HFFc6 (cell line): ENCODE measurements at regions not wholly inside any gene's neighbourhood (a gene's known extent, or its start where the extent isn't known, plus 50 kb on each side); places are given as distances from the start of the nearest gene placed in this dataset.
"Not testable (repeated sequence)": the region's sequence is repeated elsewhere in the genome, so short reads cannot be mapped to it uniquely, and the experiment has no call there.

ENCODE experiments used
- DNase-seq: peaks from one replicate; pipeline ENCODE4 v3.0.0-alpha.2; 2018
- H3K27ac Mint-ChIP-seq: 2 replicates; pipeline ENCODE4 v1.8.0; 2020; ENCODE audit warnings: mild to moderate bottlenecking, mixed read lengths
- H3K27me3 Mint-ChIP-seq: 2 replicates; pipeline ENCODE4 v1.8.0; 2021; ENCODE audit warnings: mild to moderate bottlenecking, moderate library complexity, mixed read lengths; ENCODE audit not compliant: insufficient read depth
- H3K36me3 Mint-ChIP-seq: 2 replicates; pipeline ENCODE4 v1.8.0; 2021; ENCODE audit warnings: low read depth, mixed read lengths
- H3K4me1 Mint-ChIP-seq: 2 replicates; pipeline ENCODE4 v1.8.0; 2020; ENCODE audit warnings: low read depth, mixed read lengths
- H3K4me3 Mint-ChIP-seq: 2 replicates; pipeline ENCODE4 v1.8.0; 2020; ENCODE audit warnings: mild to moderate bottlenecking, moderate library complexity, mixed read lengths
- H3K9me3 Mint-ChIP-seq: 2 replicates; pipeline ENCODE4 v1.8.0; 2020; ENCODE audit warnings: mild to moderate bottlenecking, mixed read lengths
- TF ChIP-seq, protein P1 (sequence below): fragments of 200-600 bp; sonication (generic); IDR thresholded peaks from 2 replicates; pipeline ENCODE4 v1.5.0; 2021; ENCODE audit warnings: antibody characterized with exemption, mild to moderate bottlenecking

DNA sequence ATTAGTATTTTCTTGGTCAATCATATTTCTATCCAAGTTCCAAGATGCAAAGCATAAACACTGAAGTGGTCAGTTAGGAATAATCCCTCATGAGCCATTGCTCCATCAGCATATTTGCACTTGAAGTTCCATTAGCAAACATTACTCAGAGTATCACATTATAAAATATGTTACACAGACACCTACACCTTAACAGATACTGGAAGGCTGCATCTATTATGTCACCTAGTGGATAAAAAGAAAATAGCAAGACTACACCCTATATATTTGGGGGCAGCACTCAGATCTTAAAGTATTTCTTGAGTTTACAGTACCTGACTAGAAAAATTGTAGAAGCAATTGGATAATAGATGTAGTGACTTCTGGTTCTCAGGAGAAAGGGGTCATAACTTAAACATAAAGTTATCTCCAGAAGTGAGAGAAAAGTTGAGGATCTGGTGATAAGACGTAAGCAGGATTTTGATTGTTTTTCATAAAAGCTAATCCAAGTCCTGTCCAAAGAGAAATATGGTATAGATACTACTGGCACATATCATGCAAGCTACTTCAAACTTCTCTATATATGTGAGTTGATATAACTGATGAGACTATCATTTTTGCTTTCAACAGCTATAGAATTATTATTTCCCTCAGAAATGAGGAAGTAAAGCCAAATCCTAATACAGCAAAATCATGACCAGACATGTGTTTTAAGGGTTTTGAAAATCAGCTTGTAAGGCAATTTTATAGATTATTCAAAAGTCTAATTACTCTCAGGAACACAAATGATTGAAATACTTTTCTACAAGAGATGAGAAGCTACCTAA, 422.2 kb downstream of the GBE1 start:
- Mint-ChIP-seq H3K4me3 (no peak overlapping the region), H3K4me1 (peaks cover 20% of the 10 kb centered on the region; the same call in 1 of the 2 replicates), H3K9me3 (no peaks in the 10 kb centered on the region), H3K36me3 (no peaks in the 10 kb centered on the region), H3K27me3 (peaks cover 3% of the 10 kb centered on the region; the same call in 1 of the 2 replicates), H3K27ac (no peak overlapping the region)
- no peak for DNase-seq
- TF ChIP-seq, protein P1, sequence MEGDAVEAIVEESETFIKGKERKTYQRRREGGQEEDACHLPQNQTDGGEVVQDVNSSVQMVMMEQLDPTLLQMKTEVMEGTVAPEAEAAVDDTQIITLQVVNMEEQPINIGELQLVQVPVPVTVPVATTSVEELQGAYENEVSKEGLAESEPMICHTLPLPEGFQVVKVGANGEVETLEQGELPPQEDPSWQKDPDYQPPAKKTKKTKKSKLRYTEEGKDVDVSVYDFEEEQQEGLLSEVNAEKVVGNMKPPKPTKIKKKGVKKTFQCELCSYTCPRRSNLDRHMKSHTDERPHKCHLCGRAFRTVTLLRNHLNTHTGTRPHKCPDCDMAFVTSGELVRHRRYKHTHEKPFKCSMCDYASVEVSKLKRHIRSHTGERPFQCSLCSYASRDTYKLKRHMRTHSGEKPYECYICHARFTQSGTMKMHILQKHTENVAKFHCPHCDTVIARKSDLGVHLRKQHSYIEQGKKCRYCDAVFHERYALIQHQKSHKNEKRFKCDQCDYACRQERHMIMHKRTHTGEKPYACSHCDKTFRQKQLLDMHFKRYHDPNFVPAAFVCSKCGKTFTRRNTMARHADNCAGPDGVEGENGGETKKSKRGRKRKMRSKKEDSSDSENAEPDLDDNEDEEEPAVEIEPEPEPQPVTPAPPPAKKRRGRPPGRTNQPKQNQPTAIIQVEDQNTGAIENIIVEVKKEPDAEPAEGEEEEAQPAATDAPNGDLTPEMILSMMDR = peak; percentile 84

DNA sequence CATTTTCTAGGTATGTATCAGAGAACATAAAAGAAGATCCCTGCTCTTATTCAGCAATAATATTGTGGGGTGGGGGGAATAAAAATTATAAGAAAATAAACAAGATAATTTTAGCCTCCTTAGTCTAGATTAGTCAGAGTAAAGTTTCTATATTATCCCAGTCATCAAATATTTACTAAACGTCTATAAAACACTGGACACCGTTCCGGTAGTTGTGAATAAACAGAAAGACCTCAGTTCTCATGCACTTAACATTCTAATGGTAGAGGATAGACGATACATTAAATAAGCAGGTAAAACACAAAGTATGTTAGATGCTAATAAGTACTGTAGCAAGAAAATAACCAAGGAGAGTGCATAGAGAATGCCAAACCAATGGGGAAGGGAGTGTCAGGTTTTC, 425.0 kb downstream of the GBE1 start:
- no peak for DNase-seq
- H3K27ac Mint-ChIP-seq = no peak overlapping the region
- H3K4me3 Mint-ChIP-seq = no peak overlapping the region
- peaks cover 16% of the 10 kb centered on the region; the same call in 1 of the 2 replicates for H3K4me1 Mint-ChIP-seq
- no peaks in the 10 kb centered on the region for H3K36me3 Mint-ChIP-seq
- H3K9me3 Mint-ChIP-seq = no peaks in the 10 kb centered on the region
- H3K27me3 Mint-ChIP-seq = peaks cover 3% of the 10 kb centered on the region; the same call in 1 of the 2 replicates
- TF ChIP-seq, protein P1 = no peak

DNA sequence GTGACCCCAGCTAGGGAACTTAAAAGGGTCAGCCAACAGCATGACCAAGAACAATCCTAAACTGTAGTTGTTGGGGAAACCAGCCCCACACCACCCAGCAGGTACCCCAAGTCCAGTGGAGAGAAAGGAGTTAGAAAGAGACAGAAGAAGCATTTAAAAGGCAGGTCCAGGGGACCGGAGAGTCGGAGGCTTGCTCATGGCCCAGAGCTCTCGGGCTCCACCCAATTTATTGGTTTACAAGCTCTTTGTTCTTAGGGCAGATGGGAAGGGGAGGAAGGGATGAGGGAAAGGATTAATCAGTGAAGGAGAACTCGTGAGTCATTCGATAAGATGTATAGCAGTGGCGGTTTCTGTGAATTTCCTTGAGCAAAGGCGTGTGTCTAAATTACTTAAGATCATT, 431.6 kb downstream of the GBE1 start:
- H3K36me3 Mint-ChIP-seq, H3K4me3 Mint-ChIP-seq, H3K27me3 Mint-ChIP-seq, H3K27ac Mint-ChIP-seq, H3K9me3 Mint-ChIP-seq, H3K4me1 Mint-ChIP-seq, DNase-seq: not testable (repeated sequence)

DNA sequence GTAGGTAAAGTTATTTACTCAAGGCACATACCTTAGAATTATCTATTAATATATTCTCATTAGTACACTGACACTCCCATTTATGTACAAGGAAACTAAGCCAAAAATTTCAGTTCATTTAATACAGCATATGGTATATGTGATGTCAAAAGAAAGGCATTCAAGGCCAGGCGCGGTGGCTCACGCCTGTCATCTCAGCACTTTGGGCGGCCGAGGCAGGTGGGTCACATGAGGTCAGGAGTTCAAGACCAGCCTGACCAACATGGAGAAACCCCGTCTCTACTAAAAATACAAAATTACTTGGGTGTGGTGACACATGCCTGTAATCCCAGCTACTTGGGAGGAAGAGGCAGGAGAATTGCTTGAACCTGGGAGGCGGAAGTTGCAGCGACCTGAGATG, 435.2 kb downstream of the GBE1 start:
- Mint-ChIP-seq H3K27me3 (peaks cover 4% of the 10 kb centered on the region), H3K4me3 (no peak overlapping the region), H3K4me1 (no peaks in the 10 kb centered on the region; the same call in 1 of the 2 replicates), H3K9me3 (no peaks in the 10 kb centered on the region), H3K27ac (no peak overlapping the region), H3K36me3 (no peaks in the 10 kb centered on the region)
- TF ChIP-seq, protein P1 = no peak
- DNase-seq = no peak

DNA sequence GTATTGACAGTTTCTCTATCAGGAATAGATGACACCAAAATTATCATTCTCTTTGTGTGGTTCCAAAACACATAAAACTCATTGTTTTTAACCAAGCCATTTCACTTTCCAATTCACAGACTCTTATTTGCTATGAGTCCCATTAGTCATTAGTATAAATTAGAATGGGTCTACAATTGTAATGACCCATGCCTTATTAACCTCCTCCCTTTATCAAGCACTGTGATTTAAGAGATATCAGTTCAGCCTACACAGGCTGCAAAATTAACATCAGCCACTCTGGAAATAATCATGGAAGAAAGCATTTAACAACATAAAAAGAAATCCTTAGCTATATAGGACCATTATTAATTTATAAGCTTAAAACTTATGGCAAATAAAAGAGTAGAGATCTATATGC, 440.6 kb downstream of the GBE1 start:
- Mint-ChIP-seq H3K27me3 (peaks cover 4% of the 10 kb centered on the region; the same call in 1 of the 2 replicates), H3K9me3 (no peaks in the 10 kb centered on the region), H3K27ac (no peak overlapping the region), H3K36me3 (no peaks in the 10 kb centered on the region), H3K4me1 (peaks cover 12% of the 10 kb centered on the region; the same call in 1 of the 2 replicates), H3K4me3 (no peak overlapping the region)
- DNase-seq = no peak
- TF ChIP-seq, protein P1 = no peak

DNA sequence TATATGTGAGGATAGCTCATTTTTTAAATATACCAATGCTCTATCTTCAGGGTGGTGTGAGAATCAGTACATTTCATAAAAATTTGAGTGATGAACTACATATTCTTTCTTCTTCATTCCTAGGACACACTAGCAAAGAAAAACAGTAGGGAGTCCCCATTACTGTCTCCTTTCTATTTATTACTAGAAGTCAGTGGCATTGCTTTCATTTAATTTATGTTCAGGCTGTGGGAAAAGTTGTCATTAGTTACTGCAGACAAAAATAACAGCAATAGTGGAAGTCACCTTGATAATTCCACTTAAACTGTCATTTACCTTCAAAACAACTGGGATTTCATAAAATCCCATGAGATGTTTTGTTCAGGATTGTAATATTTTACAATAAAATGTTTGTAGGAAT, 446.4 kb downstream of the GBE1 start:
- no peak for DNase-seq
- Mint-ChIP-seq H3K27ac (no peak overlapping the region), H3K36me3 (peaks cover 11% of the 10 kb centered on the region; the same call in 1 of the 2 replicates), H3K4me3 (no peak overlapping the region), H3K4me1 (peaks cover 12% of the 10 kb centered on the region; the same call in 1 of the 2 replicates), H3K27me3 (no peaks in the 10 kb centered on the region; the same call in 1 of the 2 replicates), H3K9me3 (peaks cover 4% of the 10 kb centered on the region; the same call in 1 of the 2 replicates)
- TF ChIP-seq, protein P1 = no peak
